Loucy (cell line): ENCODE measurements at regions not wholly inside any gene's neighbourhood (a gene's known extent, or its start where the extent isn't known, plus 50 kb on each side); places are given as distances from the start of the nearest gene placed in this dataset.

Experiments
- CTCF ChIP-seq: fragments of 200-600 bp; sonication (generic); conservative IDR thresholded peaks from 2 replicates; pipeline ENCODE4 v1.5.1; 2014; ENCODE audit warnings: mild to moderate bottlenecking, antibody characterized with exemption, low read length
- EZH2phosphoT487 ChIP-seq: fragments of 200-600 bp; IDR thresholded peaks from 2 replicates; pipeline ENCODE4 v1.6.1; 2018; ENCODE audit warnings: antibody characterized with exemption, mild to moderate bottlenecking, moderate library complexity, borderline replicate concordance

GRCh38 chr18:38706373-38706772 lies 1140.8 kb upstream of the CELF4 start:
- TF ChIP-seq CTCF (no peak), EZH2phosphoT487 (no peak)
